H9 (cell line): ENCODE measurements at regions not wholly inside any gene's neighbourhood (a gene's known extent, or its start where the extent isn't known, plus 50 kb on each side); places are given as distances from the start of the nearest gene placed in this dataset.

Experiments used
- DNase-seq: peaks from one replicate; pipeline ENCODE4 v3.0.0-alpha.2; 2017
- H2AFZ ChIP-seq: one replicate; pipeline ENCODE4 v1.6.1; 2013; ENCODE audit warnings: mild to moderate bottlenecking, low read length, control low read depth, moderate library complexity
- H2AK5ac ChIP-seq: 2 replicates; pipeline ENCODE4 v1.6.1; 2013; ENCODE audit warnings: low read length, control low read depth, mixed read lengths; ENCODE audit not compliant: insufficient read length
- H2BK120ac ChIP-seq: one replicate; pipeline ENCODE4 v1.6.1; 2013; ENCODE audit warnings: low read depth, mild to moderate bottlenecking, low read length, control low read depth, inconsistent platforms; ENCODE audit not compliant: poor library complexity, severe bottlenecking
- H2BK12ac ChIP-seq: 2 replicates; pipeline ENCODE4 v1.6.1; 2013; ENCODE audit warnings: low read length, control low read depth, mixed read lengths, low read depth; ENCODE audit not compliant: insufficient read length
- H2BK15ac ChIP-seq: 2 replicates; pipeline ENCODE4 v1.6.1; 2013; ENCODE audit warnings: low read depth, low read length, control low read depth
- H2BK20ac ChIP-seq: one replicate; pipeline ENCODE4 v1.6.1; 2013; ENCODE audit warnings: low read depth, mild to moderate bottlenecking, low read length, control low read depth, inconsistent platforms; ENCODE audit not compliant: poor library complexity, severe bottlenecking
- H2BK5ac ChIP-seq: 2 replicates; pipeline ENCODE4 v1.6.1; 2013; ENCODE audit warnings: low read length, control low read depth, mixed read lengths; ENCODE audit not compliant: insufficient read length
- H3K14ac ChIP-seq: 2 replicates; pipeline ENCODE4 v1.6.1; 2013; ENCODE audit warnings: low read length, control low read depth; ENCODE audit not compliant: insufficient read depth
- H3K18ac ChIP-seq: 2 replicates; pipeline ENCODE4 v1.6.1; 2013; ENCODE audit warnings: low read depth, mild to moderate bottlenecking, mixed read lengths, low read length, control low read depth; ENCODE audit not compliant: insufficient read length
- H3K23ac ChIP-seq: 2 replicates; pipeline ENCODE4 v1.6.1; 2013; ENCODE audit warnings: low read length, control low read depth, mixed read lengths, low read depth; ENCODE audit not compliant: insufficient read length
- H3K23me2 ChIP-seq: 2 replicates; pipeline ENCODE4 v1.6.1; 2013; ENCODE audit warnings: low read depth, mild to moderate bottlenecking, mixed read lengths, low read length, control low read depth; ENCODE audit not compliant: insufficient read length, poor library complexity, severe bottlenecking
- H3K27ac ChIP-seq: 2 replicates; pipeline ENCODE4 v1.5.1; 2013; ENCODE audit warnings: low read length, control low read depth, mixed read lengths, low read depth; ENCODE audit not compliant: insufficient read length
- H3K27me3 ChIP-seq: 2 replicates; pipeline ENCODE4 v1.6.1; 2013; ENCODE audit warnings: low read length, control low read depth, inconsistent platforms; ENCODE audit not compliant: insufficient read depth
- H3K4ac ChIP-seq: 2 replicates; pipeline ENCODE4 v1.6.1; 2013; ENCODE audit warnings: low read depth, mild to moderate bottlenecking, control low read depth, inconsistent platforms, low read length, moderate library complexity
- H3K4me1 ChIP-seq: 2 replicates; pipeline ENCODE4 v1.6.1; 2013; ENCODE audit warnings: low read length, control low read depth, inconsistent platforms; ENCODE audit not compliant: insufficient read depth
- H3K4me2 ChIP-seq: 2 replicates; pipeline ENCODE4 v1.6.1; 2013; ENCODE audit warnings: low read length, control low read depth, mixed read lengths; ENCODE audit not compliant: insufficient read length, insufficient read depth
- H3K56ac ChIP-seq: 2 replicates; pipeline ENCODE4 v1.6.1; 2013; ENCODE audit warnings: low read depth, mild to moderate bottlenecking, mixed read lengths, low read length, control low read depth; ENCODE audit not compliant: insufficient read length
- H3K79me1 ChIP-seq: 2 replicates; pipeline ENCODE4 v1.6.1; 2013; ENCODE audit warnings: low read depth, mild to moderate bottlenecking, moderate library complexity, low read length, control low read depth, inconsistent platforms; ENCODE audit not compliant: insufficient read depth, poor library complexity, severe bottlenecking
- H3K79me2 ChIP-seq: 2 replicates; pipeline ENCODE4 v1.6.1; 2013; ENCODE audit warnings: low read length, control low read depth, inconsistent platforms; ENCODE audit not compliant: insufficient read depth
- H3K9ac ChIP-seq: 2 replicates; pipeline ENCODE4 v1.6.1; 2013; ENCODE audit warnings: low read length, control low read depth, mixed read lengths; ENCODE audit not compliant: insufficient read length; ENCODE audit errors: extremely low read depth
- H3K9me3 ChIP-seq: one replicate; pipeline ENCODE4 v1.6.1; 2013; ENCODE audit warnings: low read depth, low read length, inconsistent platforms; ENCODE audit not compliant: control insufficient read depth
- H3T11ph ChIP-seq: one replicate; pipeline ENCODE4 v1.6.1; 2013; ENCODE audit warnings: mild to moderate bottlenecking, low read length, control low read depth, inconsistent platforms
- H4K20me1 ChIP-seq: one replicate; pipeline ENCODE4 v1.6.1; 2013; ENCODE audit not compliant: control insufficient read depth, insufficient read length, insufficient read depth
- H4K5ac ChIP-seq: 2 replicates; pipeline ENCODE4 v1.6.1; 2013; ENCODE audit warnings: low read depth, mild to moderate bottlenecking, mixed read lengths, low read length, control low read depth; ENCODE audit not compliant: insufficient read length
- H4K8ac ChIP-seq: replicated peaks from 2 replicates; pipeline ENCODE4 v1.6.1; 2013; ENCODE audit warnings: low read length, control low read depth, mixed read lengths, low read depth; ENCODE audit not compliant: insufficient read length
- H4K91ac ChIP-seq: 2 replicates; pipeline ENCODE4 v1.6.1; 2013; ENCODE audit warnings: low read depth, mild to moderate bottlenecking, moderate library complexity, mixed read lengths, low read length, control low read depth; ENCODE audit not compliant: insufficient read length
- H3K27ac Mint-ChIP-seq, 3 experiments: 2 replicates in 2 of 3; 3 replicates in 1 of 3; pipeline ENCODE4 v1.8.0; 2020 to 2021; ENCODE audit warnings: mixed read lengths in 3 of 3, mild to moderate bottlenecking in 1 of 3, moderate library complexity in 1 of 3
- H3K27me3 Mint-ChIP-seq: 2 replicates; pipeline ENCODE4 v1.8.0; 2021; ENCODE audit warnings: low read depth, mild to moderate bottlenecking, moderate library complexity, mixed read lengths
- H3K36me3 Mint-ChIP-seq, 3 experiments: 2 replicates in 2 of 3; 3 replicates in 1 of 3; pipeline ENCODE4 v1.8.0; 2020 to 2021; ENCODE audit warnings: low read depth in 3 of 3, mixed read lengths in 3 of 3; ENCODE audit not compliant: insufficient read depth in 1 of 3
- H3K4me1 Mint-ChIP-seq, 2 experiments: 2 replicates each; pipeline ENCODE4 v1.8.0; 2020; ENCODE audit warnings: mixed read lengths in 2 of 2
- H3K4me3 Mint-ChIP-seq, 2 experiments: 2 replicates in 1 of 2; 3 replicates in 1 of 2; pipeline ENCODE4 v1.8.0; 2020 to 2021; ENCODE audit warnings: mild to moderate bottlenecking in 2 of 2, mixed read lengths in 2 of 2, moderate library complexity in 1 of 2
- H3K9me3 Mint-ChIP-seq, 2 experiments: 2 replicates in 1 of 2; 3 replicates in 1 of 2; pipeline ENCODE4 v1.8.0; 2020; ENCODE audit warnings: mild to moderate bottlenecking in 2 of 2, mixed read lengths in 2 of 2, moderate library complexity in 1 of 2
- WGBS: extraction: QIAGEN DNeasy Blood & Tissue Kit; methylation state at CpG from one replicate; pipeline ENCODE4 v1.1.7; 2013; ENCODE audit warnings: missing lambda C conversion rate, low lambda C conversion rate, mixed read lengths; ENCODE audit not compliant: insufficient read length; ENCODE audit errors: extremely low coverage; 5-methylcytosine and 5-hydroxymethylcytosine counted together
- TF ChIP-seq, protein P1 (sequence below): fragments of 200-600 bp; sonication (generic); conservative IDR thresholded peaks from 3 replicates; pipeline ENCODE4 v1.8.0; 2021; ENCODE audit warnings: antibody characterized with exemption, mild to moderate bottlenecking

DNA sequence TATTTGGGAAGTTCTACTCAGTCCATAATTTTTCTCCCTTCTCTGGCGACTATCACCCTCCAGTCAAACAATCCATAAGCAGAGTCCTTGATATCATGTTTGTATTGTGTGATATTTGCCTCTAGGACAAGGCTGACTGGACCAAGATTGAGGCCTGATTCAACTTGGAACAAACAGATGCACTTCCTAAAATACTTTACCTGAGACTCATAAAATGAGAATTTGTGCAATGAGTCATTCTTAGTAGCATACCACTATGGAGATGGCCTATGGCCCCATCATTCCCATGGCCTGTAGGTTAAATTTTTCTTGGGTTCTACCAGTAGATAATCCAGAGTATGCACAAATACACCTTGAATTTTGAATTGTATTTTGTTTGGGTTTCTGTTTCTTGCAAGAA is 74.2 kb upstream of the DMD start:
- H2BK120ac ChIP-seq = no peak overlapping the region
- Mint-ChIP-seq H3K4me1 (no peaks in the 10 kb centered on the region), H3K27ac (no peak overlapping the region), H3K36me3 (no peaks in the 10 kb centered on the region), H3K4me3 (no peak overlapping the region), H3K27me3 (no peaks in the 10 kb centered on the region), H3K9me3 (peaks cover 4 to 13% of the 10 kb centered on the region in 2 experiments; a peak in 4 of 5 replicates)
- H3K4ac ChIP-seq = no peak overlapping the region
- H2BK20ac ChIP-seq = no peak overlapping the region
- no peaks in the 10 kb centered on the region for H3K4me1 ChIP-seq
- H4K8ac ChIP-seq = no peak overlapping the region
- H4K20me1 ChIP-seq = no peaks in the 10 kb centered on the region
- DNase-seq = no peak
- no peak overlapping the region for H4K5ac ChIP-seq
- no CpG with 5 or more reads among the region's 1 CpG for WGBS
- H3K23me2 ChIP-seq = no peaks in the 10 kb centered on the region
- H3K27me3 ChIP-seq = no peaks in the 10 kb centered on the region
- H3K9ac ChIP-seq = no peak overlapping the region
- no peak overlapping the region for H4K91ac ChIP-seq
- no peak overlapping the region for H3K18ac ChIP-seq
- H3K27ac ChIP-seq = no peak overlapping the region
- TF ChIP-seq, protein P1, sequence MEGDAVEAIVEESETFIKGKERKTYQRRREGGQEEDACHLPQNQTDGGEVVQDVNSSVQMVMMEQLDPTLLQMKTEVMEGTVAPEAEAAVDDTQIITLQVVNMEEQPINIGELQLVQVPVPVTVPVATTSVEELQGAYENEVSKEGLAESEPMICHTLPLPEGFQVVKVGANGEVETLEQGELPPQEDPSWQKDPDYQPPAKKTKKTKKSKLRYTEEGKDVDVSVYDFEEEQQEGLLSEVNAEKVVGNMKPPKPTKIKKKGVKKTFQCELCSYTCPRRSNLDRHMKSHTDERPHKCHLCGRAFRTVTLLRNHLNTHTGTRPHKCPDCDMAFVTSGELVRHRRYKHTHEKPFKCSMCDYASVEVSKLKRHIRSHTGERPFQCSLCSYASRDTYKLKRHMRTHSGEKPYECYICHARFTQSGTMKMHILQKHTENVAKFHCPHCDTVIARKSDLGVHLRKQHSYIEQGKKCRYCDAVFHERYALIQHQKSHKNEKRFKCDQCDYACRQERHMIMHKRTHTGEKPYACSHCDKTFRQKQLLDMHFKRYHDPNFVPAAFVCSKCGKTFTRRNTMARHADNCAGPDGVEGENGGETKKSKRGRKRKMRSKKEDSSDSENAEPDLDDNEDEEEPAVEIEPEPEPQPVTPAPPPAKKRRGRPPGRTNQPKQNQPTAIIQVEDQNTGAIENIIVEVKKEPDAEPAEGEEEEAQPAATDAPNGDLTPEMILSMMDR = no peak
- H3K79me2 ChIP-seq = no peaks in the 10 kb centered on the region
- no peaks in the 10 kb centered on the region for H3K9me3 ChIP-seq
- H2BK12ac ChIP-seq = no peak overlapping the region
- H3T11ph ChIP-seq = no peak overlapping the region
- no peak overlapping the region for H2BK5ac ChIP-seq
- no peak overlapping the region for H3K23ac ChIP-seq
- H2AK5ac ChIP-seq = no peak overlapping the region
- no peak overlapping the region for H2AFZ ChIP-seq
- H3K79me1 ChIP-seq = no peaks in the 10 kb centered on the region
- no peak overlapping the region for H3K14ac ChIP-seq
- no peak overlapping the region for H2BK15ac ChIP-seq
- no peak overlapping the region for H3K56ac ChIP-seq
- H3K4me2 ChIP-seq = no peak overlapping the region
